Endothelial cell of umbilical vein (primary cell): ENCODE measurements at regions not wholly inside any gene's neighbourhood (a gene's known extent, or its start where the extent isn't known, plus 50 kb on each side); places are given as distances from the start of the nearest gene placed in this dataset.

Experiments
- BruUV-seq: library from RNA; stranded (reverse); fragments of 400-500 nt; replicated peaks from 2 replicates; lab custom pipeline; 2021; lab: Mats Ljungman, UMichigan
- CTCF ChIA-PET: fragments of 300-600, 350-600 bp; sonication (Branson Sonifier 250); formaldehyde crosslinking; loops from one replicate; lab custom pipeline; 2021; ENCODE audit warnings: antibody characterized with exemption, inconsistent platforms; lab: Charles Lee
- POLR2A ChIA-PET: fragments of 300-600, 350-600 bp; sonication (Branson Sonifier 250); formaldehyde crosslinking; loops from one replicate; lab custom pipeline; 2021; ENCODE audit warnings: antibody characterized with exemption, inconsistent platforms; lab: Charles Lee
- DNase-seq: peaks from one replicate; pipeline ENCODE4 v3.0.0-alpha.2; 2011; ENCODE audit warnings: low read depth, low spot score
- FAIRE-seq: peaks from 2 replicates; lab custom pipeline; 2011; peaks lifted over from hg19 to GRCh38; lab: Jason Lieb, UNC
- H2AFZ ChIP-seq: 2 replicates; pipeline ENCODE4 v1.6.0; 2012; ENCODE audit warnings: low read depth, low read length, control low read depth, inconsistent platforms
- H3K27ac ChIP-seq: 2 replicates; pipeline ENCODE4 v1.5.1; 2011; ENCODE audit warnings: low read depth, mild to moderate bottlenecking, control low read depth, low read length, moderate library complexity; ENCODE audit not compliant: insufficient read depth
- H3K27me3 ChIP-seq, 2 experiments: 2 replicates each; pipeline versions ENCODE4 v1.6.0 to v1.6.1; 2011; ENCODE audit warnings: low read length in 2 of 2, mixed read lengths in 1 of 2; ENCODE audit not compliant: control insufficient read depth in 2 of 2, insufficient read depth in 2 of 2
- H3K36me3 ChIP-seq, 2 experiments: 2 replicates in 1 of 2; 3 replicates in 1 of 2; pipeline ENCODE4 v1.5.1; 2011; ENCODE audit warnings: low read length in 2 of 2, mild to moderate bottlenecking in 1 of 2, moderate library complexity in 1 of 2; ENCODE audit not compliant: control insufficient read depth in 2 of 2, insufficient read depth in 2 of 2; ENCODE audit errors: extremely low read depth in 1 of 2
- H3K4me1 ChIP-seq: 3 replicates; pipeline ENCODE4 v1.5.1; 2011; ENCODE audit warnings: mild to moderate bottlenecking, low read length; ENCODE audit not compliant: control insufficient read depth, insufficient read depth; ENCODE audit errors: extremely low read depth
- H3K4me2 ChIP-seq: 2 replicates; pipeline ENCODE4 v1.6.1; 2011; ENCODE audit warnings: low read length, control low read depth, mixed read lengths; ENCODE audit not compliant: insufficient read depth
- H3K4me3 ChIP-seq, 3 experiments: fragments of 200-600 bp in 1 of 3; sonication (generic), shearing (Covaris generic) in 1 of 3; replicated peaks in 1 of 3; 2 replicates each; pipeline ENCODE4 v1.5.1; 2011 to 2016; ENCODE audit warnings: control low read depth in 3 of 3, low read length in 3 of 3, mild to moderate bottlenecking in 2 of 3, inconsistent platforms in 1 of 3, low read depth in 1 of 3, moderate library complexity in 1 of 3; ENCODE audit not compliant: insufficient read depth in 1 of 3
- H3K79me2 ChIP-seq: 2 replicates; pipeline ENCODE4 v1.6.0; 2012; ENCODE audit warnings: low read length, inconsistent platforms; ENCODE audit not compliant: control insufficient read depth, insufficient read depth
- H3K9ac ChIP-seq: replicated peaks from 2 replicates; pipeline ENCODE3; 2011; ENCODE audit warnings: low read length, control low read depth; ENCODE audit not compliant: insufficient read depth; ENCODE audit errors: extremely low read depth
- H3K9me1 ChIP-seq: replicated peaks from 3 replicates; pipeline ENCODE4 v1.6.0; 2011; ENCODE audit warnings: mild to moderate bottlenecking, low read length; ENCODE audit not compliant: control insufficient read depth, insufficient read depth; ENCODE audit errors: extremely low read depth
- H3K9me3 ChIP-seq: replicated peaks from 2 replicates; pipeline ENCODE4 v1.5.1; 2012; ENCODE audit warnings: low read length, inconsistent platforms; ENCODE audit not compliant: control insufficient read depth, insufficient read depth
- H4K20me1 ChIP-seq: replicated peaks from 2 replicates; pipeline ENCODE3; 2011; ENCODE audit warnings: mild to moderate bottlenecking, low read length; ENCODE audit not compliant: control insufficient read depth, insufficient read depth; ENCODE audit errors: extremely low read depth
- CTCF ChIP-seq, 2 donors: IDR thresholded peaks; 1 replicate in 1 of 2; 2 replicates in 1 of 2; pipeline ENCODE4 v1.5.1; 2011; ENCODE audit warnings: low read length in 2 of 2, mild to moderate bottlenecking in 2 of 2, moderate library complexity in 2 of 2, control low read depth in 1 of 2, inconsistent platforms in 1 of 2, low read depth in 1 of 2; ENCODE audit not compliant: insufficient read depth in 1 of 2; ENCODE audit errors: extremely low read depth in 1 of 2
- EZH2 ChIP-seq: IDR thresholded peaks from 2 replicates; pipeline ENCODE4 v1.6.1; 2012; ENCODE audit warnings: borderline replicate concordance, low read depth, mild to moderate bottlenecking, moderate library complexity, low read length, inconsistent platforms; ENCODE audit not compliant: severe bottlenecking
- FOS ChIP-seq: IDR thresholded peaks from 2 replicates; pipeline ENCODE4 v1.6.1; 2011; ENCODE audit warnings: mild to moderate bottlenecking, low read length, moderate library complexity, borderline replicate concordance; ENCODE audit not compliant: insufficient read depth
- GATA2 ChIP-seq: IDR thresholded peaks from 2 replicates; pipeline ENCODE4 v1.7.0; 2011; ENCODE audit warnings: low read depth, mild to moderate bottlenecking, moderate library complexity, mixed read lengths, low read length; ENCODE audit not compliant: insufficient read length, insufficient read depth
- JUN ChIP-seq: IDR thresholded peaks from 2 replicates; pipeline ENCODE4 v1.6.1; 2011; ENCODE audit warnings: borderline replicate concordance, low read depth; ENCODE audit not compliant: insufficient read length, insufficient read depth
- MYC ChIP-seq: IDR thresholded peaks from one replicate; pipeline ENCODE4 v1.6.1; 2011; ENCODE audit warnings: mild to moderate bottlenecking, low read depth, low read length
- POLR2A ChIP-seq: IDR thresholded peaks from 2 replicates; pipeline ENCODE4 v1.6.1; 2012; ENCODE audit warnings: low read depth, mild to moderate bottlenecking, control low read depth, low read length
- POLR2AphosphoS5 ChIP-seq: IDR thresholded peaks from 2 replicates; pipeline ENCODE4 v1.6.1; 2012; ENCODE audit warnings: low read depth, mild to moderate bottlenecking, control low read depth, low read length, moderate library complexity; ENCODE audit not compliant: insufficient read depth
- dilution Hi-C: fragments of 300-500 bp; cut with MboI; formaldehyde crosslinking; loops from one replicate; pipeline ENCODE4 v1.15.0; 2019; ENCODE audit warnings: low sequenced_read_pairs; ENCODE audit not compliant: extremely low pct_ligation_motif_present
- intact Hi-C: fragments of 100-400 bp; cut with micrococcal nuclease; formaldehyde crosslinking; loops from one replicate; pipeline ENCODE4 v1.10.0; 2022
- TF ChIP-seq, protein P1 (sequence below): IDR thresholded peaks from 2 replicates; pipeline ENCODE4 v1.6.1; 2011; ENCODE audit not compliant: insufficient read depth, insufficient read length

GRCh38 chr21:15462092-15462491 is 267.7 kb upstream of the USP25 start:
- Histone ChIP-seq H3K4me1 (no peaks in the 10 kb centered on the region), H3K9me3 (no peaks in the 10 kb centered on the region), H3K36me3 (no peaks in the 10 kb centered on the region), H3K4me2 (no peak overlapping the region), H3K9ac (no peak overlapping the region), H3K79me2 (no peaks in the 10 kb centered on the region), H2AFZ (no peak overlapping the region), H3K27me3 (peaks cover 0 to 2% of the 10 kb centered on the region in 2 experiments), H3K27ac (no peak overlapping the region), H3K4me3 (no peak overlapping the region), H3K9me1 (no peaks in the 10 kb centered on the region), H4K20me1 (no peaks in the 10 kb centered on the region)
- POLR2A ChIA-PET, result no interaction called here
- FAIRE-seq (no peak), DNase-seq (no peak)
- dilution Hi-C loops, result no loop called here
- BruUV-seq, result no TSS peak
- intact Hi-C loops, result no loop called here
- CTCF ChIA-PET, result no interaction called here
- no peak for TF ChIP-seq POLR2AphosphoS5
- TF ChIP-seq MYC, result no peak
- no peak for TF ChIP-seq FOS
- TF ChIP-seq, protein P1, sequence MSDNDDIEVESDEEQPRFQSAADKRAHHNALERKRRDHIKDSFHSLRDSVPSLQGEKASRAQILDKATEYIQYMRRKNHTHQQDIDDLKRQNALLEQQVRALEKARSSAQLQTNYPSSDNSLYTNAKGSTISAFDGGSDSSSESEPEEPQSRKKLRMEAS, result no peak
- no peak for TF ChIP-seq EZH2
- no peak for TF ChIP-seq GATA2
- TF ChIP-seq JUN, result no peak
- TF ChIP-seq POLR2A, result no peak
- TF ChIP-seq CTCF (IDR thresholded peaks at IDR 0.05; ENCODE audit: extremely low read depth in 1 of 2, insufficient read depth in 1 of 2, low read depth in 1 of 2, low read length in 2 of 2), result no peak
